ENCODE measurements at regions not wholly inside any gene's neighbourhood (a gene's known extent, or its start where the extent isn't known, plus 50 kb on each side); places are given as distances from the start of the nearest gene placed in this dataset.

- Histone ChIP-seq H3K9me3 (ENCODE audit: insufficient read depth, low read depth, low read length) (no peaks in the 10 kb centered on the region), H3K4me1 (ENCODE audit: insufficient read depth, low read length) (peaks cover 10% of the 10 kb centered on the region; the same call in 1 of the 2 replicates), H3K9ac (ENCODE audit: low read depth, low read length) (no peak overlapping the region), H3K27ac (ENCODE audit: low read depth, low read length) (no peak overlapping the region), H3K4me3 (ENCODE audit: low read length) (no peak overlapping the region), H3K27me3 (ENCODE audit: insufficient read depth, low read length) (no peaks in the 10 kb centered on the region), H3K36me3 (ENCODE audit: insufficient read depth, low read length) (no peaks in the 10 kb centered on the region)
- 98% methylated on average over 1 of the region's 1 CpG for WGBS
These were observed 163.1 kb downstream of the DICER1 start for GRCh38 chr14:94994245-94994644.

GRCh38 chr14:94992046-94992445 is 165.3 kb downstream of the DICER1 start:
- no peak overlapping the region for H3K9ac ChIP-seq (ENCODE audit: low read depth, low read length)
- no peaks in the 10 kb centered on the region for H3K36me3 ChIP-seq (ENCODE audit: insufficient read depth, low read length)
- H3K9me3 ChIP-seq (ENCODE audit: insufficient read depth, low read depth, low read length), result peaks cover 6% of the 10 kb centered on the region
- H3K27ac ChIP-seq (ENCODE audit: low read depth, low read length), result no peak overlapping the region
- H3K4me3 ChIP-seq (ENCODE audit: low read length), result no peak overlapping the region
- no peaks in the 10 kb centered on the region for H3K4me1 ChIP-seq (ENCODE audit: insufficient read depth, low read length)
- H3K27me3 ChIP-seq (ENCODE audit: insufficient read depth, low read length), result no peaks in the 10 kb centered on the region

- 83% methylated on average over 2 of the region's 3 CpGs for WGBS
These were observed 167.4 kb downstream of the DICER1 start for GRCh38 chr14:94989946-94990345.

GRCh38 chr14:94989417-94989816 is 167.9 kb downstream of the DICER1 start:
- Histone ChIP-seq H3K4me1 (ENCODE audit: insufficient read depth, low read length) (no peaks in the 10 kb centered on the region), H3K27ac (ENCODE audit: low read depth, low read length) (no peak overlapping the region), H3K27me3 (ENCODE audit: insufficient read depth, low read length) (no peaks in the 10 kb centered on the region), H3K9me3 (ENCODE audit: insufficient read depth, low read depth, low read length) (peaks cover 6% of the 10 kb centered on the region), H3K4me3 (ENCODE audit: low read length) (no peak overlapping the region), H3K36me3 (ENCODE audit: insufficient read depth, low read length) (no peaks in the 10 kb centered on the region), H3K9ac (ENCODE audit: low read depth, low read length) (no peak overlapping the region)
- WGBS, result 93% methylated on average over 4 of the region's 4 CpGs

More at GRCh38 chr14:94989946-94990345, 167.4 kb downstream of the DICER1 start:
- H3K4me3 ChIP-seq (ENCODE audit: low read length), result no peak overlapping the region
- peaks cover 6% of the 10 kb centered on the region for H3K9me3 ChIP-seq (ENCODE audit: insufficient read depth, low read depth, low read length)
- no peaks in the 10 kb centered on the region for H3K36me3 ChIP-seq (ENCODE audit: insufficient read depth, low read length)
- H3K27me3 ChIP-seq (ENCODE audit: insufficient read depth, low read length), result no peaks in the 10 kb centered on the region
- no peak overlapping the region for H3K27ac ChIP-seq (ENCODE audit: low read depth, low read length)
- no peak overlapping the region for H3K9ac ChIP-seq (ENCODE audit: low read depth, low read length)
- H3K4me1 ChIP-seq (ENCODE audit: insufficient read depth, low read length), result no peaks in the 10 kb centered on the region

DNA sequence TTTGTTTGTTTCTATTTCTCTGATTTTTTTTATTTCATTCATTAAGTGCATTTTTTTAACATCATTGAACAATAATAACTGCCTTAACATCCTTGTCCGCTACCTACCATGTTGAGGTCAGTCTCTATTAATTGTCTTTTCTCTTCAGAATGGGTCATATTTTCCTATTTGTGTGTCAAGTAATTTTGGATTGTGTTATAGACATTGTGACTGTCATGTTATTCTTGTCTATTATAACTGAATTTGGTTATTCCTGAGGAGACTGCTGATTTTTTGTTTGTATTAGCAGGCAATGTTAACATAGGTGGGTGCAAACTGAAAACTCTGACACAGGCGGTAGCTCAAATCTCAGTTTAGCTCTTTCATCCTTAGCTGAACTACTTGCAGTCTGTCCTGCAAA is 169.9 kb downstream of the DICER1 start:
- WGBS, result 97% methylated on average over 1 of the region's 2 CpGs
- Histone ChIP-seq H3K27ac (ENCODE audit: low read depth, low read length) (no peak overlapping the region), H3K9ac (ENCODE audit: low read depth, low read length) (no peak overlapping the region), H3K27me3 (ENCODE audit: insufficient read depth, low read length) (no peaks in the 10 kb centered on the region), H3K9me3 (ENCODE audit: insufficient read depth, low read depth, low read length) (peaks cover 6% of the 10 kb centered on the region), H3K36me3 (ENCODE audit: insufficient read depth, low read length) (no peaks in the 10 kb centered on the region), H3K4me3 (ENCODE audit: low read length) (no peak overlapping the region), H3K4me1 (ENCODE audit: insufficient read depth, low read length) (no peaks in the 10 kb centered on the region)

DNA sequence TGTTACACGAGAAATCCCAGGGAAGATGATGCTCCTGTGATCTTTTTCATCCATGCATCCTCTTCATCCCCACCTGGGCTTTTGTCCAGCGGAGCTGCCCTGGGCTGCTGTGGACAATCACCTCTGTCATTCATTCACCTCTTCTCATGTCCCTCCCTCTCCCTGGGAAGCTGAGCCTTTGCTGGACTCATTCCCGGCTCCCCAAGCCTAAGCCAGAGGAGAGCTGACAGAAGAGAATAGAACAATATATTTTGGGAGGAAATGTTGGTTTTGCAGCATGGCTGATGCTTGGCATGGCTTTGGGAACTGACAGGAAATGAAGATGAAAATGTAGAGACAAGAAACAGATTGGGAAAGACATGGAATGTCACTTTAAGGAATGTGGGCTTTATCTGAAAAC is 177.4 kb downstream of the DICER1 start:
- peaks cover 6% of the 10 kb centered on the region; the same call in 1 of the 2 replicates for H3K4me1 ChIP-seq (ENCODE audit: insufficient read depth, low read length)
- no peaks in the 10 kb centered on the region for H3K36me3 ChIP-seq (ENCODE audit: insufficient read depth, low read length)
- WGBS, result 79% methylated on average over 3 of the region's 3 CpGs
- H3K4me3 ChIP-seq (ENCODE audit: low read length), result no peak overlapping the region
- no peak overlapping the region for H3K27ac ChIP-seq (ENCODE audit: low read depth, low read length)
- no peak overlapping the region for H3K9ac ChIP-seq (ENCODE audit: low read depth, low read length)
- no peaks in the 10 kb centered on the region for H3K9me3 ChIP-seq (ENCODE audit: insufficient read depth, low read depth, low read length)
- no peaks in the 10 kb centered on the region for H3K27me3 ChIP-seq (ENCODE audit: insufficient read depth, low read length)

- no peak overlapping the region for H3K9ac ChIP-seq (ENCODE audit: low read depth, low read length)
- 96% methylated on average over 1 of the region's 2 CpGs for WGBS
- no peaks in the 10 kb centered on the region for H3K27me3 ChIP-seq (ENCODE audit: insufficient read depth, low read length)
- no peak overlapping the region for H3K4me3 ChIP-seq (ENCODE audit: low read length)
- H3K4me1 ChIP-seq (ENCODE audit: insufficient read depth, low read length), result peaks cover 6% of the 10 kb centered on the region; the same call in 1 of the 2 replicates
- no peaks in the 10 kb centered on the region for H3K9me3 ChIP-seq (ENCODE audit: insufficient read depth, low read depth, low read length)
- no peaks in the 10 kb centered on the region for H3K36me3 ChIP-seq (ENCODE audit: insufficient read depth, low read length)
- no peak overlapping the region for H3K27ac ChIP-seq (ENCODE audit: low read depth, low read length)
These were observed 180.3 kb downstream of the DICER1 start for GRCh38 chr14:94977016-94977415.

- no peak overlapping the region for H3K27ac ChIP-seq (ENCODE audit: low read depth, low read length)
- no peak overlapping the region for H3K9ac ChIP-seq (ENCODE audit: low read depth, low read length)
- WGBS, result 91% methylated on average over 1 of the region's 1 CpG
- no peak overlapping the region for H3K4me3 ChIP-seq (ENCODE audit: low read length)
- no peaks in the 10 kb centered on the region for H3K36me3 ChIP-seq (ENCODE audit: insufficient read depth, low read length)
- H3K27me3 ChIP-seq (ENCODE audit: insufficient read depth, low read length), result no peaks in the 10 kb centered on the region
- H3K9me3 ChIP-seq (ENCODE audit: insufficient read depth, low read depth, low read length), result no peaks in the 10 kb centered on the region
- peaks cover 6% of the 10 kb centered on the region; the same call in 1 of the 2 replicates for H3K4me1 ChIP-seq (ENCODE audit: insufficient read depth, low read length)
These were observed 182.0 kb downstream of the DICER1 start for GRCh38 chr14:94975366-94975765.

- Histone ChIP-seq H3K9ac (ENCODE audit: low read depth, low read length) (no peak overlapping the region), H3K4me1 (ENCODE audit: insufficient read depth, low read length) (peaks cover 2% of the 10 kb centered on the region; the same call in 1 of the 2 replicates), H3K9me3 (ENCODE audit: insufficient read depth, low read depth, low read length) (no peaks in the 10 kb centered on the region), H3K4me3 (ENCODE audit: low read length) (no peak overlapping the region), H3K27me3 (ENCODE audit: insufficient read depth, low read length) (no peaks in the 10 kb centered on the region), H3K27ac (ENCODE audit: low read depth, low read length) (no peak overlapping the region), H3K36me3 (ENCODE audit: insufficient read depth, low read length) (no peaks in the 10 kb centered on the region)
- WGBS, result 59% methylated on average over 3 of the region's 3 CpGs
These were observed 182.4 kb downstream of the DICER1 start for GRCh38 chr14:94974893-94975292.

- no peaks in the 10 kb centered on the region for H3K4me1 ChIP-seq (ENCODE audit: insufficient read depth, low read length)
- no peaks in the 10 kb centered on the region for H3K27me3 ChIP-seq (ENCODE audit: insufficient read depth, low read length)
- H3K36me3 ChIP-seq (ENCODE audit: insufficient read depth, low read length), result no peaks in the 10 kb centered on the region
- 87% methylated on average over 2 of the region's 2 CpGs for WGBS
- no peak overlapping the region for H3K27ac ChIP-seq (ENCODE audit: low read depth, low read length)
- H3K4me3 ChIP-seq (ENCODE audit: low read length), result no peak overlapping the region
- no peak overlapping the region for H3K9ac ChIP-seq (ENCODE audit: low read depth, low read length)
- H3K9me3 ChIP-seq (ENCODE audit: insufficient read depth, low read depth, low read length), result no peaks in the 10 kb centered on the region
These were observed 182.9 kb downstream of the DICER1 start for GRCh38 chr14:94974422-94974821.

DNA sequence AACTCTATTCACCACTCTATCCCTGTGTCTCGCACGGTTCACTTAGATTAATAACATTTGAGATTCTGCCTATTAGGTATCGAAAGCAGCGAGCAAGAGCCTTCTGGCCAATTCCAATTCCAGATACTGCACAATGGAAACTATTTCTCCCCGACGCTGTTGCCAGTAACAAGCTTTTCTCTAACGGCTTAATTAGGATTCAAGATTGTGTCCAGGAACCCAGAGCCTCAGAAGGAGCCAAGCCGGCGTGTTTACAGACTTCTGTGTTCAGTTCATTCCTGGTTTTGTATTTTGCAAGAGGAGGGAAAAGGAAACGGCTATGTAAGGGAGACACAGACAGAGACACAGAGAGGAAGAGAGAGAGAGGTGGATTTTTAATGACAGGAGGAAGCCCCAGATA is 185.6 kb downstream of the DICER1 start:
- H3K9me3 ChIP-seq (ENCODE audit: insufficient read depth, low read depth, low read length), result no peaks in the 10 kb centered on the region
- WGBS, result 93% methylated on average over 10 of the region's 10 CpGs
- H3K27me3 ChIP-seq (ENCODE audit: insufficient read depth, low read length), result no peaks in the 10 kb centered on the region
- no peaks in the 10 kb centered on the region for H3K4me1 ChIP-seq (ENCODE audit: insufficient read depth, low read length)
- no peak overlapping the region for H3K27ac ChIP-seq (ENCODE audit: low read depth, low read length)
- H3K9ac ChIP-seq (ENCODE audit: low read depth, low read length), result no peak overlapping the region
- no peaks in the 10 kb centered on the region for H3K36me3 ChIP-seq (ENCODE audit: insufficient read depth, low read length)
- H3K4me3 ChIP-seq (ENCODE audit: low read length), result no peak overlapping the region

All from HUES64 (cell line).